ENCODE measurements at regions not wholly inside any gene's neighbourhood (a gene's known extent, or its start where the extent isn't known, plus 50 kb on each side); places are given as distances from the start of the nearest gene placed in this dataset.
A peak's percentile ranks its signal among the peaks of the same experiment; 100 is the strongest.

DNA sequence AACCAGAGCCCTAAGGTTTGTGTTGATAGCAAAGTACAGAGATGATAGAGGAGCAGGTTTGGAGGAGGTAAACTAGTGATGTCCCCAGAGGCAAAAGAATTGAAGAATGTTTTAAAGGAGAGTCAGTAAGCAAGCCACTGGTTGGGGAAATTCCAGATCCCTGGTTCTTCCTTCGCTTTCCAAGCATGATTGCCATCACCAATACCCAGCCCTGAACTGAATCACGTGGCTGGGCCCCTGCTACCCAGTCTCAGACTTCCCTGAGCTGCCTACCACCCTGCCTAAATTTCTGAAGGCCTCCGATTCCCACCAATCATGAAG, 95.3 kb upstream of the FOXN2 start (continued):
- TF ChIP-seq, protein P1, sequence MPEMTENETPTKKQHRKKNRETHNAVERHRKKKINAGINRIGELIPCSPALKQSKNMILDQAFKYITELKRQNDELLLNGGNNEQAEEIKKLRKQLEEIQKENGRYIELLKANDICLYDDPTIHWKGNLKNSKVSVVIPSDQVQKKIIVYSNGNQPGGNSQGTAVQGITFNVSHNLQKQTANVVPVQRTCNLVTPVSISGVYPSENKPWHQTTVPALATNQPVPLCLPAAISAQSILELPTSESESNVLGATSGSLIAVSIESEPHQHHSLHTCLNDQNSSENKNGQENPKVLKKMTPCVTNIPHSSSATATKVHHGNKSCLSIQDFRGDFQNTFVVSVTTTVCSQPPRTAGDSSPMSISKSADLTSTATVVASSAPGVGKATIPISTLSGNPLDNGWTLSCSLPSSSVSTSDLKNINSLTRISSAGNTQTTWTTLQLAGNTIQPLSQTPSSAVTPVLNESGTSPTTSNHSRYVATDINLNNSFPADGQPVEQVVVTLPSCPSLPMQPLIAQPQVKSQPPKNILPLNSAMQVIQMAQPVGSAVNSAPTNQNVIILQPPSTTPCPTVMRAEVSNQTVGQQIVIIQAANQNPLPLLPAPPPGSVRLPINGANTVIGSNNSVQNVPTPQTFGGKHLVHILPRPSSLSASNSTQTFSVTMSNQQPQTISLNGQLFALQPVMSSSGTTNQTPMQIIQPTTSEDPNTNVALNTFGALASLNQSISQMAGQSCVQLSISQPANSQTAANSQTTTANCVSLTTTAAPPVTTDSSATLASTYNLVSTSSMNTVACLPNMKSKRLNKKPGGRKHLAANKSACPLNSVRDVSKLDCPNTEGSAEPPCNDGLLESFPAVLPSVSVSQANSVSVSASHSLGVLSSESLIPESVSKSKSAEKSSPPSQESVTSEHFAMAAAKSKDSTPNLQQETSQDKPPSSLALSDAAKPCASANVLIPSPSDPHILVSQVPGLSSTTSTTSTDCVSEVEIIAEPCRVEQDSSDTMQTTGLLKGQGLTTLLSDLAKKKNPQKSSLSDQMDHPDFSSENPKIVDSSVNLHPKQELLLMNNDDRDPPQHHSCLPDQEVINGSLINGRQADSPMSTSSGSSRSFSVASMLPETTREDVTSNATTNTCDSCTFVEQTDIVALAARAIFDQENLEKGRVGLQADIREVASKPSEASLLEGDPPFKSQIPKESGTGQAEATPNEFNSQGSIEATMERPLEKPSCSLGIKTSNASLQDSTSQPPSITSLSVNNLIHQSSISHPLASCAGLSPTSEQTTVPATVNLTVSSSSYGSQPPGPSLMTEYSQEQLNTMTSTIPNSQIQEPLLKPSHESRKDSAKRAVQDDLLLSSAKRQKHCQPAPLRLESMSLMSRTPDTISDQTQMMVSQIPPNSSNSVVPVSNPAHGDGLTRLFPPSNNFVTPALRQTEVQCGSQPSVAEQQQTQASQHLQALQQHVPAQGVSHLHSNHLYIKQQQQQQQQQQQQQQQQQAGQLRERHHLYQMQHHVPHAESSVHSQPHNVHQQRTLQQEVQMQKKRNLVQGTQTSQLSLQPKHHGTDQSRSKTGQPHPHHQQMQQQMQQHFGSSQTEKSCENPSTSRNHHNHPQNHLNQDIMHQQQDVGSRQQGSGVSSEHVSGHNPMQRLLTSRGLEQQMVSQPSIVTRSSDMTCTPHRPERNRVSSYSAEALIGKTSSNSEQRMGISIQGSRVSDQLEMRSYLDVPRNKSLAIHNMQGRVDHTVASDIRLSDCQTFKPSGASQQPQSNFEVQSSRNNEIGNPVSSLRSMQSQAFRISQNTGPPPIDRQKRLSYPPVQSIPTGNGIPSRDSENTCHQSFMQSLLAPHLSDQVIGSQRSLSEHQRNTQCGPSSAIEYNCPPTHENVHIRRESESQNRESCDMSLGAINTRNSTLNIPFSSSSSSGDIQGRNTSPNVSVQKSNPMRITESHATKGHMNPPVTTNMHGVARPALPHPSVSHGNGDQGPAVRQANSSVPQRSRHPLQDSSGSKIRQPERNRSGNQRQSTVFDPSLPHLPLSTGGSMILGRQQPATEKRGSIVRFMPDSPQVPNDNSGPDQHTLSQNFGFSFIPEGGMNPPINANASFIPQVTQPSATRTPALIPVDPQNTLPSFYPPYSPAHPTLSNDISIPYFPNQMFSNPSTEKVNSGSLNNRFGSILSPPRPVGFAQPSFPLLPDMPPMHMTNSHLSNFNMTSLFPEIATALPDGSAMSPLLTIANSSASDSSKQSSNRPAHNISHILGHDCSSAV (CRISPR knock-in tag; IDR thresholded peaks at IDR 0.05; ENCODE audit: borderline replicate concordance), result 0 out of 2 replicates have a peak, but pooled peaks have one; percentile 8
- TF ChIP-seq, protein P2, sequence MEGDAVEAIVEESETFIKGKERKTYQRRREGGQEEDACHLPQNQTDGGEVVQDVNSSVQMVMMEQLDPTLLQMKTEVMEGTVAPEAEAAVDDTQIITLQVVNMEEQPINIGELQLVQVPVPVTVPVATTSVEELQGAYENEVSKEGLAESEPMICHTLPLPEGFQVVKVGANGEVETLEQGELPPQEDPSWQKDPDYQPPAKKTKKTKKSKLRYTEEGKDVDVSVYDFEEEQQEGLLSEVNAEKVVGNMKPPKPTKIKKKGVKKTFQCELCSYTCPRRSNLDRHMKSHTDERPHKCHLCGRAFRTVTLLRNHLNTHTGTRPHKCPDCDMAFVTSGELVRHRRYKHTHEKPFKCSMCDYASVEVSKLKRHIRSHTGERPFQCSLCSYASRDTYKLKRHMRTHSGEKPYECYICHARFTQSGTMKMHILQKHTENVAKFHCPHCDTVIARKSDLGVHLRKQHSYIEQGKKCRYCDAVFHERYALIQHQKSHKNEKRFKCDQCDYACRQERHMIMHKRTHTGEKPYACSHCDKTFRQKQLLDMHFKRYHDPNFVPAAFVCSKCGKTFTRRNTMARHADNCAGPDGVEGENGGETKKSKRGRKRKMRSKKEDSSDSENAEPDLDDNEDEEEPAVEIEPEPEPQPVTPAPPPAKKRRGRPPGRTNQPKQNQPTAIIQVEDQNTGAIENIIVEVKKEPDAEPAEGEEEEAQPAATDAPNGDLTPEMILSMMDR (CRISPR knock-in tag; IDR thresholded peaks at IDR 0.05), result 0 out of 2 replicates have a peak, but pooled peaks have one; percentile 6
- TF ChIP-seq BCL6 (CRISPR knock-in tag; IDR thresholded peaks at IDR 0.05), result no peak
- TF ChIP-seq MED1 (CRISPR knock-in tag; IDR thresholded peaks at IDR 0.05), result no peak
- no peak for TF ChIP-seq MEIS1 (CRISPR knock-in tag; IDR thresholded peaks at IDR 0.05; ENCODE audit: borderline replicate concordance)
- TF ChIP-seq, protein P3, sequence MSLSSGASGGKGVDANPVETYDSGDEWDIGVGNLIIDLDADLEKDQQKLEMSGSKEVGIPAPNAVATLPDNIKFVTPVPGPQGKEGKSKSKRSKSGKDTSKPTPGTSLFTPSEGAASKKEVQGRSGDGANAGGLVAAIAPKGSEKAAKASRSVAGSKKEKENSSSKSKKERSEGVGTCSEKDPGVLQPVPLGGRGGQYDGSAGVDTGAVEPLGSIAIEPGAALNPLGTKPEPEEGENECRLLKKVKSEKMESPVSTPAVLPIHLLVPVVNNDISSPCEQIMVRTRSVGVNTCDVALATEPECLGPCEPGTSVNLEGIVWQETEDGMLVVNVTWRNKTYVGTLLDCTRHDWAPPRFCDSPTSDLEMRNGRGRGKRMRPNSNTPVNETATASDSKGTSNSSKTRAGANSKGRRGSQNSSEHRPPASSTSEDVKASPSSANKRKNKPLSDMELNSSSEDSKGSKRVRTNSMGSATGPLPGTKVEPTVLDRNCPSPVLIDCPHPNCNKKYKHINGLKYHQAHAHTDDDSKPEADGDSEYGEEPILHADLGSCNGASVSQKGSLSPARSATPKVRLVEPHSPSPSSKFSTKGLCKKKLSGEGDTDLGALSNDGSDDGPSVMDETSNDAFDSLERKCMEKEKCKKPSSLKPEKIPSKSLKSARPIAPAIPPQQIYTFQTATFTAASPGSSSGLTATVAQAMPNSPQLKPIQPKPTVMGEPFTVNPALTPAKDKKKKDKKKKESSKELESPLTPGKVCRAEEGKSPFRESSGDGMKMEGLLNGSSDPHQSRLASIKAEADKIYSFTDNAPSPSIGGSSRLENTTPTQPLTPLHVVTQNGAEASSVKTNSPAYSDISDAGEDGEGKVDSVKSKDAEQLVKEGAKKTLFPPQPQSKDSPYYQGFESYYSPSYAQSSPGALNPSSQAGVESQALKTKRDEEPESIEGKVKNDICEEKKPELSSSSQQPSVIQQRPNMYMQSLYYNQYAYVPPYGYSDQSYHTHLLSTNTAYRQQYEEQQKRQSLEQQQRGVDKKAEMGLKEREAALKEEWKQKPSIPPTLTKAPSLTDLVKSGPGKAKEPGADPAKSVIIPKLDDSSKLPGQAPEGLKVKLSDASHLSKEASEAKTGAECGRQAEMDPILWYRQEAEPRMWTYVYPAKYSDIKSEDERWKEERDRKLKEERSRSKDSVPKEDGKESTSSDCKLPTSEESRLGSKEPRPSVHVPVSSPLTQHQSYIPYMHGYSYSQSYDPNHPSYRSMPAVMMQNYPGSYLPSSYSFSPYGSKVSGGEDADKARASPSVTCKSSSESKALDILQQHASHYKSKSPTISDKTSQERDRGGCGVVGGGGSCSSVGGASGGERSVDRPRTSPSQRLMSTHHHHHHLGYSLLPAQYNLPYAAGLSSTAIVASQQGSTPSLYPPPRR (CRISPR knock-in tag; IDR thresholded peaks at IDR 0.05; ENCODE audit: borderline replicate concordance), result no peak
- TF ChIP-seq, protein P4, sequence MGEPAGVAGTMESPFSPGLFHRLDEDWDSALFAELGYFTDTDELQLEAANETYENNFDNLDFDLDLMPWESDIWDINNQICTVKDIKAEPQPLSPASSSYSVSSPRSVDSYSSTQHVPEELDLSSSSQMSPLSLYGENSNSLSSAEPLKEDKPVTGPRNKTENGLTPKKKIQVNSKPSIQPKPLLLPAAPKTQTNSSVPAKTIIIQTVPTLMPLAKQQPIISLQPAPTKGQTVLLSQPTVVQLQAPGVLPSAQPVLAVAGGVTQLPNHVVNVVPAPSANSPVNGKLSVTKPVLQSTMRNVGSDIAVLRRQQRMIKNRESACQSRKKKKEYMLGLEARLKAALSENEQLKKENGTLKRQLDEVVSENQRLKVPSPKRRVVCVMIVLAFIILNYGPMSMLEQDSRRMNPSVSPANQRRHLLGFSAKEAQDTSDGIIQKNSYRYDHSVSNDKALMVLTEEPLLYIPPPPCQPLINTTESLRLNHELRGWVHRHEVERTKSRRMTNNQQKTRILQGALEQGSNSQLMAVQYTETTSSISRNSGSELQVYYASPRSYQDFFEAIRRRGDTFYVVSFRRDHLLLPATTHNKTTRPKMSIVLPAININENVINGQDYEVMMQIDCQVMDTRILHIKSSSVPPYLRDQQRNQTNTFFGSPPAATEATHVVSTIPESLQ (CRISPR knock-in tag; conservative IDR thresholded peaks at IDR 0.05), result no peak
- no peak for TF ChIP-seq ADNP (CRISPR knock-in tag; IDR thresholded peaks at IDR 0.05)
- no peak for TF ChIP-seq POLR2G (IDR thresholded peaks at IDR 0.05; ENCODE audit: low read depth, low read length)
- TF ChIP-seq, protein P5, sequence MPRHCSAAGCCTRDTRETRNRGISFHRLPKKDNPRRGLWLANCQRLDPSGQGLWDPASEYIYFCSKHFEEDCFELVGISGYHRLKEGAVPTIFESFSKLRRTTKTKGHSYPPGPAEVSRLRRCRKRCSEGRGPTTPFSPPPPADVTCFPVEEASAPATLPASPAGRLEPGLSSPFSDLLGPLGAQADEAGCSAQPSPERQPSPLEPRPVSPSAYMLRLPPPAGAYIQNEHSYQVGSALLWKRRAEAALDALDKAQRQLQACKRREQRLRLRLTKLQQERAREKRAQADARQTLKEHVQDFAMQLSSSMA (CRISPR knock-in tag; IDR thresholded peaks at IDR 0.05), result no peak
- TF ChIP-seq, protein P6, sequence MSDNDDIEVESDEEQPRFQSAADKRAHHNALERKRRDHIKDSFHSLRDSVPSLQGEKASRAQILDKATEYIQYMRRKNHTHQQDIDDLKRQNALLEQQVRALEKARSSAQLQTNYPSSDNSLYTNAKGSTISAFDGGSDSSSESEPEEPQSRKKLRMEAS (IDR thresholded peaks at IDR 0.05), result peak; percentile 46; the same call in 1 of the 2 replicates
- TF ChIP-seq BHLHE40 (IDR thresholded peaks at IDR 0.05; ENCODE audit: low read length), result no peak
